ENCODE measurements at regions not wholly inside any gene's neighbourhood (a gene's known extent, or its start where the extent isn't known, plus 50 kb on each side); places are given as distances from the start of the nearest gene placed in this dataset.

GRCh38 chr4:57633212-57633859, 523.2 kb upstream of the IGFBP7 start:
- TF ChIP-seq EP300 (IDR thresholded peaks at IDR 0.05) (no peak), CTCF (IDR thresholded peaks at IDR 0.05) (no peak)
